ENCODE measurements at regions not wholly inside any gene's neighbourhood (a gene's known extent, or its start where the extent isn't known, plus 50 kb on each side); places are given as distances from the start of the nearest gene placed in this dataset.

DNA sequence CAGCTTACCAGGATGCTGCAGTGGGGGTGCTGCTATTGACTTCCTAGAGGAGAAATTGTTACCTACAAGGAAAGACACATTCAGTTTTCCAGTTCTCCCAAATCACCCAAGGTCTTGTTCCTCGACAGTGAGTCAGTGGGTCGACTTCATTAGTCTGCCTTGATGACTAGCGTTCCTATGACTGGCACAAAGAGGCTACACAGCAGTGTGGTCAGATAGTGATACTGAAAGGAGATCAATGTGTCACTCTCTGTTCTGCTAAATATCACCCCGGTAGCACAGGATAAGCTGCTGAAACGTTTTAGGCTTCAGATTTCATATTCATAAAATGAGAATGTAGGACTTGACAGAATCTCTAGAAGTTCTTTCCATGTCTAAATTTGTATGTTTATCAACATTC is 357.4 kb downstream of the LMX1A start:
- TF ChIP-seq, protein P1, sequence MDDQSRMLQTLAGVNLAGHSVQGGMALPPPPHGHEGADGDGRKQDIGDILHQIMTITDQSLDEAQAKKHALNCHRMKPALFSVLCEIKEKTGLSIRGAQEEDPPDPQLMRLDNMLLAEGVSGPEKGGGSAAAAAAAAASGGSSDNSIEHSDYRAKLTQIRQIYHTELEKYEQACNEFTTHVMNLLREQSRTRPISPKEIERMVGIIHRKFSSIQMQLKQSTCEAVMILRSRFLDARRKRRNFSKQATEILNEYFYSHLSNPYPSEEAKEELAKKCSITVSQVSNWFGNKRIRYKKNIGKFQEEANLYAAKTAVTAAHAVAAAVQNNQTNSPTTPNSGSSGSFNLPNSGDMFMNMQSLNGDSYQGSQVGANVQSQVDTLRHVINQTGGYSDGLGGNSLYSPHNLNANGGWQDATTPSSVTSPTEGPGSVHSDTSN (IDR thresholded peaks at IDR 0.05), result no peak
- TF ChIP-seq RCOR1 (IDR thresholded peaks at IDR 0.05; ENCODE audit: low read depth, low read length), result no peak
- no peak for TF ChIP-seq CBX2 (IDR thresholded peaks at IDR 0.05; ENCODE audit: borderline replicate concordance, low read depth)
- no peak for TF ChIP-seq POLR2A (IDR thresholded peaks at IDR 0.05; ENCODE audit: low read length)
- no peak for TF ChIP-seq RARB (CRISPR knock-in tag; IDR thresholded peaks at IDR 0.05)
- TF ChIP-seq, protein P2, sequence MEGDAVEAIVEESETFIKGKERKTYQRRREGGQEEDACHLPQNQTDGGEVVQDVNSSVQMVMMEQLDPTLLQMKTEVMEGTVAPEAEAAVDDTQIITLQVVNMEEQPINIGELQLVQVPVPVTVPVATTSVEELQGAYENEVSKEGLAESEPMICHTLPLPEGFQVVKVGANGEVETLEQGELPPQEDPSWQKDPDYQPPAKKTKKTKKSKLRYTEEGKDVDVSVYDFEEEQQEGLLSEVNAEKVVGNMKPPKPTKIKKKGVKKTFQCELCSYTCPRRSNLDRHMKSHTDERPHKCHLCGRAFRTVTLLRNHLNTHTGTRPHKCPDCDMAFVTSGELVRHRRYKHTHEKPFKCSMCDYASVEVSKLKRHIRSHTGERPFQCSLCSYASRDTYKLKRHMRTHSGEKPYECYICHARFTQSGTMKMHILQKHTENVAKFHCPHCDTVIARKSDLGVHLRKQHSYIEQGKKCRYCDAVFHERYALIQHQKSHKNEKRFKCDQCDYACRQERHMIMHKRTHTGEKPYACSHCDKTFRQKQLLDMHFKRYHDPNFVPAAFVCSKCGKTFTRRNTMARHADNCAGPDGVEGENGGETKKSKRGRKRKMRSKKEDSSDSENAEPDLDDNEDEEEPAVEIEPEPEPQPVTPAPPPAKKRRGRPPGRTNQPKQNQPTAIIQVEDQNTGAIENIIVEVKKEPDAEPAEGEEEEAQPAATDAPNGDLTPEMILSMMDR (IDR thresholded peaks at IDR 0.05), result no peak
- TF ChIP-seq RFX5 (IDR thresholded peaks at IDR 0.05), result no peak
- TF ChIP-seq ESRRA (IDR thresholded peaks at IDR 0.05; ENCODE audit: borderline replicate concordance, low read length), result no peak
